GM23248 (cell line): ENCODE measurements at regions not wholly inside any gene's neighbourhood (a gene's known extent, or its start where the extent isn't known, plus 50 kb on each side); places are given as distances from the start of the nearest gene placed in this dataset.

ENCODE experiments used
- EZH2 ChIP-seq: fragments of 200-600 bp; sonication (generic); IDR thresholded peaks from 2 replicates; pipeline ENCODE4 v1.6.1; 2018; ENCODE audit warnings: antibody characterized with exemption, mild to moderate bottlenecking; ENCODE audit not compliant: insufficient read depth, poor library complexity, severe bottlenecking
- EZH2phosphoT487 ChIP-seq: fragments of 200-600 bp; sonication (generic); IDR thresholded peaks from 2 replicates; pipeline ENCODE4 v1.6.1; 2018; ENCODE audit warnings: antibody characterized with exemption, moderate library complexity, mild to moderate bottlenecking, low read depth; ENCODE audit not compliant: insufficient read depth

DNA sequence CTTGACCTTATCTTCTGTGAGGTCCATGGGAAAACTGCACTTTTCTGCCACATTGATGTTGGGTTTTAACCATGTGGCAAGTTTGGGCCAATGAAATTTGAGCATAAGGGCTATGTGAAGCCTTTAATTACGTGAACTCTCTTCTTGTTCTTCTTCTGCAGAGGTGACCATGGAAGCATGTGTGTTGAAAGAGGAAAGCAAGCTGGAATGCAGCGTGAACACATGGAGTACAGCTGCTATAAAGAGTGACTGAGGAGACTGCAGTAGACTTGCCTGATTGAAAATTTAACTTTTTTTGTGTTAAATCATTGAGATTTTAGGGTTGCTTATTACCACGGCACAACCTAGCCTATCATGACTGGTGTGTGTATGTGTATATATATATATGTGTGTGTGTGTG, 347.3 kb downstream of the ZIC1 start:
- TF ChIP-seq EZH2 (no peak), EZH2phosphoT487 (no peak)
